Fibroblast of villous mesenchyme (primary cell): ENCODE measurements at regions not wholly inside any gene's neighbourhood (a gene's known extent, or its start where the extent isn't known, plus 50 kb on each side); places are given as distances from the start of the nearest gene placed in this dataset.

ENCODE experiments used
- DNase-seq: peaks from one replicate; pipeline ENCODE4 v3.0.0-alpha.2; 2010; ENCODE audit warnings: low read depth
- H3K4me3 ChIP-seq: 2 replicates; pipeline ENCODE4 v1.5.1; 2011; ENCODE audit warnings: low read depth, mild to moderate bottlenecking, low read length
- CTCF ChIP-seq: IDR thresholded peaks from 2 replicates; pipeline ENCODE4 v1.5.1; 2012; ENCODE audit warnings: low read depth, mild to moderate bottlenecking, low read length; ENCODE audit not compliant: insufficient read depth

GRCh38 chr4:124179506-124180186 lies 532.9 kb downstream of the ANKRD50 start:
- no peak overlapping the region for H3K4me3 ChIP-seq
- DNase-seq, result no peak
- TF ChIP-seq CTCF, result no peak

- no peak for TF ChIP-seq CTCF
- H3K4me3 ChIP-seq, result no peak overlapping the region
- DNase-seq, result peak; percentile 52
Observed at GRCh38 chr4:124181039-124181438, 531.5 kb downstream of the ANKRD50 start.

GRCh38 chr4:124183231-124183630 lies 529.3 kb downstream of the ANKRD50 start:
- no peak for DNase-seq
- no peak overlapping the region for H3K4me3 ChIP-seq
- TF ChIP-seq CTCF, result no peak

GRCh38 chr4:124183926-124184325 lies 528.6 kb downstream of the ANKRD50 start:
- no peak for TF ChIP-seq CTCF
- no peak overlapping the region for H3K4me3 ChIP-seq
- DNase-seq, result no peak

- no peak for TF ChIP-seq CTCF
- DNase-seq, result no peak
- no peak overlapping the region for H3K4me3 ChIP-seq
Observed at GRCh38 chr4:124184792-124185191, 527.7 kb downstream of the ANKRD50 start.

GRCh38 chr4:124188595-124188994 lies 523.9 kb downstream of the ANKRD50 start:
- TF ChIP-seq CTCF, result no peak
- H3K4me3 ChIP-seq, result no peak overlapping the region
- no peak for DNase-seq

GRCh38 chr4:124189545-124189944 lies 523.0 kb downstream of the ANKRD50 start:
- H3K4me3 ChIP-seq, result no peak overlapping the region
- DNase-seq, result no peak
- no peak for TF ChIP-seq CTCF
